Islet of Langerhans (tissue), 1 donor: ENCODE measurements at regions not wholly inside any gene's neighbourhood (a gene's known extent, or its start where the extent isn't known, plus 50 kb on each side); places are given as distances from the start of the nearest gene placed in this dataset.

Experiments used
- FAIRE-seq: peaks from one replicate; lab custom pipeline; 2011; peaks lifted over from hg19 to GRCh38; lab: Jason Lieb, UNC

GRCh38 chr5:167767795-167768194 lies 523.6 kb upstream of the WWC1 start:
- FAIRE-seq: no peak

DNA sequence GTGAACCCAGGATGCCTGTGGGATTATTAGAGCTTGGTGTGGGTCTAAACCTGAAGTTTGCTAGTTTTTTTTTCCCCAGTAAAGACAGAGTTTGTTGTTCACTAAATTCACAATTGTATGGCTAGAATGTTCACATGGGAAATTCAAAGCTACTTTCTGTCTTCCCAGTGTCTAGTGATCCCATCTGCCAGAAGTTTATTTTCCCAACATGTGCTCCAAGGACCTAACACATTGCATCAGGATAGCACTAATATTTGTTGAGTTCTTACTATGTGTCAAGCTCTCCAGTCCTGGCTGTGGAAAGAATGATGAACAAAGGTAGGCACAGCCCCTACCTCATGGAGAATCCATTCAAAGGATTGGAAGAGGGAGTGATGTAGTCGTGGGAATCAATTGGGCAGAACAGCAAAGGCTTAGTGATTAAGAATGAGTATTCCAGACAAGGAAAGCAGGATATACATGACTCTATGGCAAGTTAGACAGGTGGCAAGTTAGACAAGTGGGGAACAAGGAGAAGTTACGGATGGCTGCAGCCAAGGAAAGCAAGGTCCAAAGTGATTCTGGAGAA lies 521.5 kb upstream of the WWC1 start:
- no peak for FAIRE-seq

DNA sequence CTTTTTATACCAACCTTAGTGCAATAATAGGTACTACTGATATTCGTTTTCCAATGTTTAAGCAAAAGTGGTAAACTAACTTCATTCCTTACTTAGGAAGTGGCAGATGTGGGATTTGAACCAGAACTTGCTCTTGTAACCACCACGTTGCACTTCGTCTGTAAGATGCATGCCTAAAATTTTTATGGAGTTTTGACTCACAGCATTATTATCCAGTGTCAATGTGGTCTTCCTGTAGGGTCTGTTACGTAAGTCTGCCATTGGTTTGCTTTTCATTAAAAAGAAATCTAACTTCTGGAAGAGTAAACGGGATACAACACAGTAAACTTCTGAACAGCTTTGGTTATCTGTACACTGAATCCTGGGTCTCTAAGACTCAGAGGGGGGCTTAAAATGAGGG lies 521.0 kb upstream of the WWC1 start:
- FAIRE-seq: no peak

- FAIRE-seq: no peak
Observed at GRCh38 chr5:167771571-167771970, 519.9 kb upstream of the WWC1 start.

- no peak for FAIRE-seq
Observed at GRCh38 chr5:167773668-167774301, 517.7 kb upstream of the WWC1 start.

DNA sequence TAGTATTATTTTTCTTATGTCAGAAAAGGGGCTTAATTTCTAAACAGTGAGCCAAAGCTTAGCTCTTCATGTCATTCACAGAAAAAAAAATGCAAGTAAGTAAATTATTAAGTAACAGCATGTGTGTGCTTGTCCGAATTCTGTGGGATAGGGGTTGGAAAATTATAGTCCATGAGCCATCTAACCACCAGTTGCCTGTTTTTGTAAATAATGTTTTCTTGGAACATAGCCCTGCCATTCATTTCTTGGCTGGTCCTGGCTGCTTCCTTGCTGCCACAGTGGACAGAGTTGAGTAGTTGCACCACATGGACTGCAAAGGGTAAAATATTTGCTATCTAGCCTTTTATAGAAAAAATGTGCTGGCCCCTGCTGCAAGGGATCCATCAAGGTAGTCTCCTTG lies 513.7 kb upstream of the WWC1 start:
- no peak for FAIRE-seq

- FAIRE-seq: no peak
Observed at GRCh38 chr5:167778228-167778627, 513.2 kb upstream of the WWC1 start.

GRCh38 chr5:167779644-167780043 lies 511.8 kb upstream of the WWC1 start:
- no peak for FAIRE-seq

DNA sequence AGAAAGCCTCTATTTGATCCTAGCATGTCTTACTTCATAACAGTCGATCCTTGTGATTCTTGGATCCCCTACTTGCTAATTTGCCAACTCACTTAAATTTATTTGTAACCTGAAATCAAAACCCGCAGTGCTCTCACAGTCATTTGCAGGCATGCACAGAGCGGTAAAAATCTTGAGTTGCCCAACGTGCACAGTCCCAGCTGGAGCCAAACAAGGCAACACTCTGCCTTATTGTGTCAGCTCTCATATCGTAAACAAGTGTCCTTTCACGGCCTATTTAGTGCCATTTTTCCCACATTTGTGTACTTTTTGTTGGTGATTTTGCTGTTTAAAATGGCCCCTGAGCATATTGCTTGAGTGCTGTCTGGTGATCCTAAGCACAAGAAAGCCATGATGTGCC lies 511.3 kb upstream of the WWC1 start:
- FAIRE-seq: no peak

DNA sequence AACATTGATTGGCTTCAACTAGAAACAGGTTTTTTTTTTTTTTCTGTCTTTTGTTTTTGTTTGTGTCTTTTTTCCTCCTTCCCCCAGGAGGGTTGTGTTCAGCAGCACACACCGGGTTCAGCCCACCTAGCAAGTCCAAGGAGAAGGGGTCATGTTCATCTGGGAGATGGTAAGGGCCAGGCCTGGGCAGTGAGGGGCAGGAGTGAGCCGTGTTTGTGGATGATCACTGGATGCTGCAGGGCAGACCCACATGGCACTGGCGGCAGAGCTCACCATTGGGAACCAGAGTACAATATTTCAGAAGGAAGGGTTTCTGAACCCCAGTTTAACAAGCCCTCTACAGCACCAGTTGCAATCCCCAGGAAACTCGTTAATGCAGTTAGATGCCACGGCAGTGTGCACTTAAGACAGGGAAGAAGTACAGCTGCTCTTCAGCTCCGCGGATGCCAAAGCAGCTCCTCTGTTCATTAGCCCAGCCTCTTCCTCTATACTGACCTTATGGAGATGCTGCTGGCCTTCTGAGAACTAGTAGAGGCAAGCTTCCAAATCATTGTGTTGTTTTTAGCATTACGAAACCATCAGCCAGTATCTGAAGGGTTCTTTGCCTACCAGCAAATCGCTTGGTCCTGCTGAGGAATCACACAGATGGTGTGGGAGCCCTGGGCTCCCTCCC lies 508.2 kb upstream of the WWC1 start:
- FAIRE-seq: no peak

DNA sequence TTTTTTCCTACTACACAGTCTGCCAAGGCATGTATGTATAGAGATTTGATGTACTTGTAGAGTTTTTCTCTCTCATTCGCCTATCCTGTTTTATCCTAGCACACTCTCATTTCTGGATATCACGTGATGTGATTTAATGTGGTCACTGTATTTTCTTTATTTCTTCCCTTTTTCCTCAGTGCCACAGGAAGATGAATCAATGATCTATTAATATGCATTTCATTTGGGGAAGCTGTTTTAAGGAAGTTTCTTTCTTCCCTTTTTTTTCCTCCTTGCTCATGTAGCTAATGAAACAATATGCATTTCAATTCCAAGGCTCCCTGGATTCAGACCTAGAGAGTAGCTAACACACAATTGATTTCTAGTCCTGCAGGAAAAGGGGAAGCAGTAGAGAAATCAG lies 506.3 kb upstream of the WWC1 start:
- FAIRE-seq: no peak

DNA sequence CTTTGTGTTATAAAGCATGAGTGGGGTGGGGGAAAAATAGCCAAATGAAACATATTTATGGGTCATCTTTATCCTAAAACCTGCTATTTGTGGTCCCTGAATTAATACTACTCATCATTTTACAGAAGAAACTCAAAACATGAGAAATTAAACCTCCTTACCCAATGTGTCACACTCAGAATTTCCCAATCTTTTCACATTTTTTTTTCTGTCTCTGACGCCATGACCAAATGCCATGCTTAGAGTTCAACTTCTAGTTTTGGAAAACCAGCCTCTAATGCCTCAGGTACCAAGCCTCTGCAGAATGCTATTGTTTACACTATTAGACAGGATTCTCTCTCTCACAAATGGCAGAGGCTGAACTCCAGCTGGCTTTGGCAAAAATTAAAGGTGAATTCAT lies 505.5 kb upstream of the WWC1 start:
- FAIRE-seq: no peak

DNA sequence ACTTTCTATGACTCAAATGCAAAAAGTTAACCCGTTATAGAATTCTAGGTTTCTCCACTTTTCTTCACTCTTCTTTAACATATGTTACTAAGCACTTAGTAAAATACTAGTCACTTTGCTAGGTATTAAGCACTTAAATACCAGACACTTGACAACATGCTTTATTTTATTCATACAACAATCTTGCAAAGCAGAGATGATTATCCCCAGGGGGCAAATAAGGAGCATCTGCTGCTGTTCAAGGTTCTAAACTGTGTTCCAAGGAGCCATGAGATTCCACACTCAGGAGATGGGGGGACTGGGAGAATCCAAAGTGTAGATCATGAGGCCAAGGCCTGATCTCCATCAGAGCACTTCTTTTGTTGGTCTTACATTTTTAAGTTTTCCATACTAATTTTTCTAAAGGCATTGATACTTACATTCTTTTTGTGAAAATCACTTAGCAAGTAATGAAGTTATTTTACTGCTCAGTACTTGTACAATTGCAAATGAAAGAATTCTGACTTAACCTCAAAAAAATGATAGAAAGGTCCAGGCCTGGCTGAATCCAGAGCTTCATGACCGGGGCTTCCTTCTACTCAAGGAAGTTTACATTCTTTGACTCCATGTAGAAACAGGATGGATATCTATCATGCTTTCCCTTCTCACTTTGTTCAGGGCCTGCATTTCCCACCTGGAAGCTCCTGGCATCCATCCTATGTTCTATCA lies 504.4 kb upstream of the WWC1 start:
- FAIRE-seq: no peak

GRCh38 chr5:167790045-167790444 lies 501.4 kb upstream of the WWC1 start:
- no peak for FAIRE-seq

- no peak for FAIRE-seq
Observed at GRCh38 chr5:167790462-167791260, 500.8 kb upstream of the WWC1 start.

DNA sequence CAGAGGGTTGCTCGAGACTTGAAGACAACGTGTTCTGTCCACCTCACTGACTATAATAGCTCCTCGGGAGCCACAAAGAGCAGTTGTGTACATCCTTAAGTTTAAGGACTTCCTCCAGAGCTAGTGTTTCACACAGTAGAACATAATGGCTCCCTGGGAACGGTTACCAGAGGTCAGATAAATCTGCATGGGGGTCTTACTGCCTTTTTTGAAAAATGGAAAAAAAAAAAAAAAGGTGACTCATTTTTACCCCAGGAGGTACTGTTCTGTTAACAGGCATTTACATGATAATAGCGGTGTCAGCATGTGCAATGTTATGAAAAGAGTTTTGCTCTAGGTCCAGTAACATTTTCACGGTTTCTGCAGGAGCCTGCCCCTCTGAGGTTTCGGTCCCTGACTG lies 498.9 kb upstream of the WWC1 start:
- no peak for FAIRE-seq

GRCh38 chr5:167793700-167794099 lies 497.7 kb upstream of the WWC1 start:
- FAIRE-seq: no peak

DNA sequence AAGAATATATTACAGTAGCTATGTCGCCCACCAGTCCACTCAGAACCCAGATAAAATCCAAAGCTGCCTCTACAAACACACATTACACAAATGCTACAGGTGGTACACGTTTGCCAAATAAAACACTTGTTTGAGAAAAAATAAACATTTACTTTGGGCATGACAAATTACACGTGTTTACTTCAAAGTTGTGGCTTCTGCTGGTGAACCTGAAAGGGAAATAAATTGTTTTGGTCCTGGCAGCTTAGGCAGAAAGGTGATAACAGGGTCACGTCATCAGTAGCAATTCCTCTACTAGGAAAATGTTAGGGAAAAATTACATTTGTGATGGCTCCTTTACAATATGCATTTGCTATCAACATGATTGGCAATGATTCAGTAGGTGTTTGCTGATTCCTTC lies 497.3 kb upstream of the WWC1 start:
- no peak for FAIRE-seq

GRCh38 chr5:167796672-167797071 lies 494.8 kb upstream of the WWC1 start:
- FAIRE-seq: no peak

DNA sequence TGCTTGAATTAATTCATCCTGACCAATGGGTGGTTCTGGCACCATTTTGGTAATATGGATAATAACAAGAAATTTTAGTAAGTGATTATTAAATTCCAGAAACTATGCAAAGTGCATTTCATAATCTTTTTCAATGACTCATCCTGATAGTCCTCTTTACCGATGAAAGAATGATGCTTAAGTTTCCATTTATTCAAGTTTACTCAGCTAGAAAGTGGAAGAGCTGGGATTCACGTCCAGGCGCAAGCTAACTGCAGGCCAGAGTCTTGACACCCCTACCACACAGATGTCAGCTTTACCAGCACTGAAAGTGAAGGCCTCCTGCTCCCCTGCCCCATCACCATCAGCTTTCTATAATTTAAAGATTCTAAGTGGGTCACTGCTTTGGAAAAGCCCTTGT lies 493.5 kb upstream of the WWC1 start:
- no peak for FAIRE-seq

DNA sequence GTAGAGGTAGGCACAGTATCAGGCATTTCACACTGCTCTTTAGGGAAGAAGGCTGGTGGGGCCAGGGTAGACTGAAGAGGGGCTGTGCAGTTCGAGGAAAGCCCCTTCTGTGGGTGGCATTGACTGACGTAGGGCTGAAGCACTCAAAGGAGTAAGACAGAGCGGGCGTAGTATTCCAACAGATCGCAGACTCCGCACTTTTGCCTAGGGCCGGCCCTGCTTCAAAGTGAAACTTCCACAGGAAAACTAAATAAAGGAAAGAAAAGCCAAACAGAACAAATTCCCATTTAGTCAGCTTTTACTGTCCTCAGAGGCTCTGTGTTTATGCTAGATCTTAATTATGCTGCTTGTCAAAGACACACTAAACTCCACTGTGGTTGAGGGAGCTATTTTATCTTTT lies 493.0 kb upstream of the WWC1 start:
- no peak for FAIRE-seq

DNA sequence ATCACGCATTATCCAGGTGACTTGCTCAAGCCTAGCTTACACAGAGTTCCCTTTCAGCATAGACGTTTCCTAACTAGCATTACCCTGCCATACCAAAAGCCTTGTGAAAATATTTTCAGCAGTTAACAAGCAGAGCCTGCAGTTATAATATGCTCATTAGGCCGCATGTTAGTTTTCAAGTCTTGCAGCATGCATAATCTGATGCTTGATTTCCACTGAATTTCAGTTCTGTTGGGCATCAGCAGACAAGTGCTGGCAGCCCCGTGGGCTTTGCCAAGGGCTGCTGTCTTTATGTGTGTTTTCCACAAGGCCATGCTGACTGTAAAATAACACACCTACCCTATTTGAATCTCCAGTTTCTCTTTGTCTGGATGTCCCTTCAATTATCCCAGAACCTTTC lies 491.0 kb upstream of the WWC1 start:
- no peak for FAIRE-seq

DNA sequence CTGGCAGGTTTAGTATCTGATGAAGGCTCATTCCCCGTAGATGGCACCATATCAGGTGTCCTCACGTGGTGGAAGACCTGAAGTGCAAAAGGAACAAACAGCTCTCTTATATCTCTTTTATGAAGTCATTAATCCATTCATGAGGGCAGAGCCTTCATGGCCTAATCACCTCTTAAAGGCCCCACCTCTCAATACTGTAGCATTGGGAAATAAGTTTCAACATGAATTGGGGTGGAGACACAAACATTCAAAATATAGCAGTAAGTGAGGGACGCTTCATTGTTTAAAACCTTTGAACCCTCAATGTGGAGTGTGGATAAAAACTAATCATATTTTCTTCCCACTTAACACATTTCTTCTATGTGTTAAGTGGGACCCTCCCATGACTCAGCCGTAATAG lies 489.4 kb upstream of the WWC1 start:
- no peak for FAIRE-seq
